GM21447 (cell line): ENCODE measurements at regions not wholly inside any gene's neighbourhood (a gene's known extent, or its start where the extent isn't known, plus 50 kb on each side); places are given as distances from the start of the nearest gene placed in this dataset.
"Not testable (repeated sequence)": the region's sequence is repeated elsewhere in the genome, so short reads cannot be mapped to it uniquely, and the experiment has no call there.

ENCODE experiments used
- ATAC-seq: cut with Tn5 transposase; IDR thresholded peaks from one replicate; pipeline ENCODE4 v1.9.1; 2021; ENCODE audit not compliant: unreplicated experiment

DNA sequence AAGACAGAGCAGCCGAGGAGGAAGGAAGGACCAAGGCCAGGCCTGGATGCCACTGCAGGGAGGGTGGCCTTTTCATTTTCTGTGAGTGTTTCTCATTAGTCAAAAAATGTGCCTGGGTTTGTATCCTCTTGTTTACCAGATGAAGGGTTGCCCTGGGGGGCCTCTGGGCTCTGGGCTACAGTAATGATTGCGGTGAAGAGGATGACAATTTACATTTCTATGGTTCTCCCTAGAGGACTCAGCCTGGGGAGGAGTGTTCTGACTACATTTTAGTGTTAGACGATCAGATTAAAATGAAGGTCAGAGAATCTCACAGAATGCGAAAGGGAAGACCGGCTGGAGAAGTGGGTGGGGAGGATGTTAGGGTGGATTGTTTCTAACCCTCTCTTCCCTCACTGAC is 108.0 kb upstream of the KMT2C start:
- ATAC-seq: no peak

GRCh38 chr7:152541892-152542291 is 106.1 kb upstream of the KMT2C start:
- no peak for ATAC-seq

- ATAC-seq: not testable (repeated sequence)
These were observed 103.3 kb upstream of the KMT2C start for GRCh38 chr7:152539190-152539495.

DNA sequence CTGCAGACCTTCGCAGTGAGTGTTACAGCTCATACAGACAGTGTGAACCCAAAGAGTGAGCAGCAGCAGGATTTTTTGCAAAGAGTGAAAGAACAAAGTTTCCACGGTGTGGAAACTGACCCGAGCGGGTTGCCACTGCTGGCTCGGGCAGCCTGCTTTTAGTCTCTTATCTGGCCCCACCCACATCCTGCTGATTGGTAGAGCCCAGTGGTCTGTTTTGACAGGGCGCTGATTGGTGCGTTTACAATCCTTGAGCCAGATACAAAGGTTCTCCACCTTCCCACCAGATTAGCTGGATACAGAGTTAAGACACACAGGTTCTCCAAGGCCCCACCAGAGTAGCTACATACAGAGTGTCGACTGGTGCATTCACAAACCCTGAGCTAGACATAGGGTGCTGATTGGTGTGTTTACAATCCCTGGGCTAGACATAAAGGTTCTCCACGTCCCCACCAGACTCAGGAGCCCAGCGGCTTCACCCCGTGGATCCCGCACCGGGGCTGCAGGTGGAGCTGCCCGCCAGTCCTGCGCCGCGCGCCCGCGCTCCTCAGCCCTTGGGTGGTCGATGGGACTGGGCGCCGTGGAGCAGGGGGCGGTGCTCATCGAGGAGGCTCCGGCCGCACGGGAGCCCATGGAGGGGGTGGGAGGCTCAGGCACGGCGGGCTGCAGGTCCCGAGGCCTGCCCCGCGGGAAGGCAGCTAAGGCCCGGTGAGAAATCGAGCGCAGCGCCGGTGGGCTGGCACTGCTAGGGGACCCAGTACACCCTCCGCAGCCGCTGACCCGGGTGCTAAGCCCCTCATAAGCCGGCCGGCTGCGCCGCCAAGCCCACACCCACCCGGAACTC is 102.8 kb upstream of the KMT2C start:
- ATAC-seq: not testable (repeated sequence)

- no peak for ATAC-seq
These were observed 101.8 kb upstream of the KMT2C start for GRCh38 chr7:152537639-152538038.

DNA sequence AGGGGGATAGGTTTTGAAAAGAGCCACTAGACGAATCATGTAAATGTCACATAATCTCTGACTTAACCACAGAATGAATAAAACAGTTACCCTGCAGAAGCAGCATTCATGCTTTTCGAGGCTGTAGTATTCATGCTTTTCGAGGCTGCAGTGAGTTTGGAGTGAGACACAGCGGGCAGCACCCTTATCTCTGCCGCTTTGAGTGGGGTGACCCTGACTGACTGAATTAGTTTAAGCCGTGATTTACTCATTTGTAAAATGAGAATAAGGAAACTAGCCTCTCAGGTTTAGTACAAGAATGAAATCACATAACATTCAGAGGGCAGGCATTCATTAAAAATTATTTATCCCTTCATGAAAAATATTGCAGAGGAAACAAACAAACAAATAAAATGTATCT is 92.8 kb upstream of the KMT2C start:
- no peak for ATAC-seq

- ATAC-seq: no peak
These were observed 91.8 kb upstream of the KMT2C start for GRCh38 chr7:152527610-152528032.

DNA sequence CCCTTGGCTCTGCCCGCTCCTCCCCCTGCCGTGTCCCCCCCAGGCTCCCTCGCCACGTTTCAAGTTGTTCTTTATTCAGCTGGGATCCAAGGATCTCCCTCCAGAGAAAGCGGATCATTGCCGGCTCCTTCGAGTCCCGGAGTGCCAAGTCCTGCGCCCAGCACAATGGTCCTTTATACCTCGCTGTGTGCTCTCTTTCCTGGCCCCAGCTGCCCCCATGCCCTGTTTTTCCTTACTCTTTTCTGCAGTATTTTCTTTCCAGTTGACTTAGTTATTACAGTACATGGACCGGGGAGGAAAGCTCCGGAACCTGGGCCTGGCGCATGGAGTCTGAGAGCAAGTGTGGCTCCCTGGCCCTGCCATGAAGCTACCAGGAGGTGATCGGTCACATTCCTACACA is 88.1 kb upstream of the KMT2C start:
- no peak for ATAC-seq

- ATAC-seq: no peak
These were observed 86.8 kb upstream of the KMT2C start for GRCh38 chr7:152522571-152523067.

- no peak for ATAC-seq
These were observed 85.9 kb upstream of the KMT2C start for GRCh38 chr7:152521420-152522337.

DNA sequence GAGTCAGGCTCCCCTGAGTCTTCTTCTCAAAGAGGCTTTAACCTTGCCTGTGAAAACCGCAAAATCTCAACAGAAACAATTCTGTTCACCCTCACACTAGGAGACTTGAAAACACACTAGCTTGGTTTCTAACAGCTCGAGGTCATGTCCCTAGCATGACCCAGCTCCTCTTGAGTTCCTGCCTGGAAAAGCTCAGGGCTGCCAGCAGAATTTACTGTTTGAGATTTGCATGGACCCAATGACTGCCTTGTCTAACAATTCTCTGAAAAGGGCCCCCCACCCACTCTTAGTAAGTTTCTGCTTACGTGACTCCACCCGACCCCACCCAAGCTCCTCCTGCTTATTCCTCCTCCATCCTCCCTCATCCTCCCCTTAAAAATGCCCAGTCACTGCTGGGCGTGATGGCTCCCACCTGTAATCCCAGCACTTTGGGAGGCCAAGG is 85.1 kb upstream of the KMT2C start:
- no peak for ATAC-seq

DNA sequence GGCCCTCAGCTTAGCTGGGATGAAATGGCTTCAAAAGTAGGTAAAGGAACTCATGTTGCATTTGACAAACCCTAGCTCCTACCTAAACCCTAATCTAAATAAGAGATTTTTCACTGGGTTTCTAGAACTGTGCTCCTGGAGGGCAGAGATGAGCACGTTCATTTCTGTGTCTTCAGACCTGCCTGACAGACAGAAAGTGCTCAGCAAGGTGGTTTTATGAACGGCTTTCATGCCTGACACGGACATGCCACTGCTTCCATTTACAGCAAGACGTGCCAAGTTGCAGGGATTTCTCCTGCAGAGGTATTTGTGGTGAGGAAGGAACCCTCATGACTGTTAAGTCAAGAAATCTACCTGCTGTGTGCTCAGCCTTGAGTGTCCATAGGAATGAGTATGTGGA is 83.5 kb upstream of the KMT2C start:
- ATAC-seq: no peak

DNA sequence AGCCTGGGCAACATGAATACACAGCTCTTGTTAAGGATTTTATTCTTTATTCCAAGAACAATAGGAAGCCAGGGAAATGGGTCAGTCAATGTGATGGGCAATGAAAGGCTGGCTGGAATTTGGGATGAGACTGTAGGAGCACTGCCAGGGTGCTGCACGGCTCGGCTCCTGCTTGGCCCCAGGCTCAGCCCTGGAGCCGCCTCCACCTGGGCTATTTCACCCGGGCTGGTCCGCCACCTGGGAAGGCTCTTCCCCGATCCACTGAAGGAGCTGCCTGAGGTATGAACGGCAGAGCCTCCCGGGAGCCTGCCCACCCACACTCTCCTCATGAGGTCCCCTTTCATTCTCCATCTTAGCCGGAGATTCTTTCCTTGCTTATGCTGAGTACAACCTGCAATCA is 80.4 kb upstream of the KMT2C start:
- no peak for ATAC-seq

GRCh38 chr7:152515266-152515950 is 79.6 kb upstream of the KMT2C start:
- ATAC-seq: not testable (repeated sequence)

- ATAC-seq: no peak
These were observed 78.9 kb upstream of the KMT2C start for GRCh38 chr7:152514771-152515105.

GRCh38 chr7:152513861-152514770 is 78.3 kb upstream of the KMT2C start:
- no peak for ATAC-seq

GRCh38 chr7:152512706-152513105 is 76.9 kb upstream of the KMT2C start:
- ATAC-seq: peak; percentile 53

- ATAC-seq: no peak
These were observed 75.9 kb upstream of the KMT2C start for GRCh38 chr7:152511736-152512135.

DNA sequence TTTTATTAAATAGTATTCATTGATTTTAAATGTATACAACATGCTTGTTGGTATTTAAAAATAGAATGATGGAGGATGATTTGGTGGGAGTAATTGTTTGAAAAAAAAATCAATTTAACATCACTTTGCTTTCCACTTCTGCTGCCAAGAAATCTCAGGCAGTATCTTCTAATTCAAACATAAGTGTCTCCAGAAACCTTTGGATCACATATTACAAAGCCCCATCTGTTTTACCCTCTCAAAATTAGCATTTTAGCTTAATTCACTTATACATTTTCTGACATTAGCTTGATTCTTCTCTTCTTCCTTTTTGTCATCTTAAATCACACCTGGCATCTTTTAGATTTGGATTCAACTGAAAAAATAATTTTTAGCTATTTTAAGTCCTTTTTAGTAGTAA is 72.9 kb upstream of the KMT2C start:
- no peak for ATAC-seq

GRCh38 chr7:152505606-152506005 is 69.8 kb upstream of the KMT2C start:
- no peak for ATAC-seq
